Endothelial cell of hepatic sinusoid (primary cell): ENCODE measurements at regions not wholly inside any gene's neighbourhood (a gene's known extent, or its start where the extent isn't known, plus 50 kb on each side); places are given as distances from the start of the nearest gene placed in this dataset.
"Not testable (repeated sequence)": the region's sequence is repeated elsewhere in the genome, so short reads cannot be mapped to it uniquely, and the experiment has no call there.

Experiments
- in situ Hi-C: cut with HindIII; loops from 2 replicates; pipeline ENCODE4 v1.10.0; 2017; ENCODE audit warnings: low sequenced_read_pairs

DNA sequence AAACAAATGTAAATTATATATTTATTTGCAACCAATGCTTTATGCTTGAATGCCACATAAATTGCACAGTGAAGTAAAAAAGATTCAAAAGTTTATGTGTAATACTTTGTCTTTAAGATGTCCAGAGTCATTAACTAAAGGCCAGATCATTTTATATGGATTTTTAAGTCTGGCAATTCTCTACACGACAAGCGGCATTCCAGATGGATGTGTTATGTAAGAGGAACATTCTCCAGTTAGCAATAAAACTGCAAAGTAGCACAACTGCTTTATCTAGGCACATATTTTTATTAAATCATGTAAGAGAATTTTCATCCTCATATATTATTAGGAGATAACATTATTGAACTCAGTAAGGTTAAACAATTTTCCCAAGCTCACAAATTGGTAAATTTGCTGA, 1717.7 kb upstream of the SEL1L start:
- in situ Hi-C loops, result no loop called here

DNA sequence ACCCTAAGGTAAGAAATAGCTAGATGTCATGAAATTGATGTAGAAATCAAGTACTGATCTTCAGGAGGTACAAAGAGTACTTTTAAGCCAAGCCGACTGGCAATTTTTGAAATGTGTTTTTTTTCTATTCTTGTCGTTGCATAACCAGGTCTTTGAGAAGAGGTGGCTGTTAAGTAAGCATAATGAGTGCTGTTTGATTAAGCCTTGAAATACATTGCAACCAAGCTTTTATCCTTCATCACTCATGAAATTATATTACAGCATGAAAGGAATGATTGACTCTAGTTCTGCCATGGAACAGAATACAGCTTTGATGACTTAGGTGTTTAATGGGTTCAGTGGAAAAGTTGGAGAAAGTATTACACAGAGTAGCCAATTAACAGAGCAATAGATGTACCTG, 1720.2 kb upstream of the SEL1L start:
- in situ Hi-C loops, result no loop called here

DNA sequence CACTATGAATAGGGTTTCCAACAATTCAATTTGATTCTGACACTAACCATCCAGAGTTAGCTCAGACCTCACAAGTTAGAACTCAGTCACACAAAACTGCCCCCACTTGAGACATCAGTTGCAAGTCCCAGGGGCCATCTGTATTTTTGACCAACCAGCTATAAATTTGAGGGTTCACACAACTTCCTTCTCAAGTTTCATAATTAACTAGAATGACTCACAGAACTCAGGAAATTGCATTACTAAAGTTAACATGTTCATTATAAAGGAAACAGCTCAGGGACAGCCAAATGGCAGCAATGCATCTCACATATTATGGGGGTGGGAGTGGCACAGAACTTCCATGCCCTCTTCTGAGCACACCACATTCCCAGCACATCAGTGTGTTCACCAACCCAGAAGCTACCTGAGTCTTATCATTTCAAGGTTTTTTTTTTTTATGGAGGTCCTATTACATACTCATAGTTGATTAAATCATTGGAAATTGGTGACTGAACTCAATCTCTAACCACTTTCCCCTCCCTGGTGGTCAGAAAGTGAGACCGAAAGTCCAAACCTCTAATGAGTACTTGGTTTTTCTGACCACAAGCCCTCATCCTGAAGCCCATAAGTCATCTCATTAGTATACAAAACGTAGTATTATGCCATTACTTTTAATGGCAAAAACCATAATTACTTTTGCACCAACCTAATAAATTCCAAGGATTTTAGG, 1721.5 kb upstream of the SEL1L start:
- in situ Hi-C loops, result no loop called here

DNA sequence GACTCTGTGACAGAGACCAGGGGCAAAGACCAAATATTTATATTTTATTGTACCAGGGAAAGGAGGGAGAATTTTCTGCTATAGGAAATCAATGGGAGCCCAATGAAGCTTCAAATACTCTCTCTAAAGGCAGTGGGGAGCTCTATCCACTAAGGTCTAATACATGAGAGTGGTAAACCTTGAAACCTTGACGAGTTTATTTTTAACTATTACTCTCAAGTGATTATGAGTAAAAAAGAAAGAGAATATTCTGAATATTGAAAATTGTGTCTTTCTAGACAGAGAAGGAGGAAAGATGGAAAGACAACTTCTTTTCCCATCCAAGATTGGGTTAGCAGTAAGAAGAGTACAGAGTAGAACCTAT, 1722.1 kb upstream of the SEL1L start:
- in situ Hi-C loops, result no loop called here

DNA sequence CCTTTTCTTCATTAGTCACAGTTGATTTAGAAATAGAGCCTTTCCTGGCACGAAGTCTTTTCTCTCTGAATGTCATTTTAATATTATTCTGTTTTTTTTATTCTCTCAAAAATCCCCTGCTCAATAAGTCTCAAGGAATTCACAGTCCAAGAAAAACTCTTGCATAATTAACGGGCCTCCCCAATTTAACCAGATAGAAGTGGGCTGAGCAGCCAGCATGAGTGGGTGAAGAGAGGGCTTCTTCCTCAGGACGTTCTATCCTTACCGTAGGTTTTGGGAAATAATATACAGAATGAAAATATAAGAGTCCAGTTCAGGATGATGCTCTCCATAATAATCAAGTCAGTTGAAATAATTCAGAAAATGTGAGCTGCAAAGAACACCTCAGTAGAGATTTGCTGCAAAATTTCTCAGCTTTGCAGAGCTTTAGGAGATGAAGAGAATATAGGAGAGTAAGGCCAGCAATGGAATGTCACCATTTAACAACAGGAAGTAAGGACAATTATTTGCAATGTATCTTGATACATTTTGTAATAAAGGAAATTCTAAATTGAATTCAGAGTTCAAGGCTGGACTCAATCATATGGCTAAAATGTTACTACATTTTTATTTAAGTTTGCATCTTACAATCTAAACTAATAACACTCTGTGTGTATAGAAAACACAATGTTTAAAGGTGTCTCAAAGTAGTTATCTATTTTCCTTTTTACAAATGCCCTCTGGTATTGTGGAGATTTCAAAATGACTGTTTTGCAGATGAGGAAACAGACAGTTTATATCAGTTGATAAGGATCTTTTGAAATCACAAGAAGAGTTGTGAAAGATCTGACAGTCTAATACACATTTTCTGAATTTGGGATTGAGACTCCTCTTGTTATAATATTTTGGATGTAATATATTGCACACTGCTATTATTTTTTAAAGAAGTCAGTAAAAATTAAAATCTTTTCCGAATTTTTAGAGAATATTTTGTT, 1724.1 kb upstream of the SEL1L start:
- in situ Hi-C loops, result no loop called here

DNA sequence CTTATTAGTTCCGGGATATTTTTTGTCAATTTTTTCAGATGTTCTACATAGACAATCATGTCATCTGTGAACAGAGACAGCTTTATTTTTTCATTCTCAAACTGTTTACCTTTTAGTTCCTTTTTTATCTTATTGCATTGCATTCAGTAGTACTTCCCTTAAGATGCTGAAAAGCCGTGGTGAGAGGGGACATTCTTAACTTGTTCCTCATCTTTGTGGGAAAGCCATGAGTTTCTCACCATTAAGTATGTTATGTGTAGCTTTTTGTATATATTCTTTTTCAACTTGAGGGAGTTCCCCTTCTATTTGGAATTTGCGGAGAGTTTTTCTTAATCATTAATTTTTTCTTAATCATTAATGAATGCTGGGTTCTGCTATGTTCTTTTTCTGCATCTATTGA, 1727.1 kb upstream of the SEL1L start:
- in situ Hi-C loops, result no loop called here

DNA sequence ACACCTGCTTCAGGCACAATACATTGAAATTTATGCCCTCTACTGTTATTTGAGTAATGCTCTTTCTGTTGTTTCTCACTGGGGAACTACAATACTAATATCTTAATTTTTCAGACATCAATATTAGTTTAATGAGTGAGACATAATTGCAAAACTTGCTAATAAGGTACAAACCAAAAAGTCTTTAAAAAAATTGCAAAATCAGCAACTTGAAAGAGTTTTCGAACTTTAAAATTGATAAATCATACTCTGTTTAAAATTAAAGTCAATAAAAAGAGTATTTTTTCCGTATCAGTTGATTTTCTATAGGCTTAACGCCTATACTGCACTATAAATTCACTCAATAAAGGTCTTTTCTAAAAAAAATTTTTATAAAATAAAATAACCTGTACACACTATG, 1735.9 kb upstream of the SEL1L start:
- in situ Hi-C loops, result no loop called here

DNA sequence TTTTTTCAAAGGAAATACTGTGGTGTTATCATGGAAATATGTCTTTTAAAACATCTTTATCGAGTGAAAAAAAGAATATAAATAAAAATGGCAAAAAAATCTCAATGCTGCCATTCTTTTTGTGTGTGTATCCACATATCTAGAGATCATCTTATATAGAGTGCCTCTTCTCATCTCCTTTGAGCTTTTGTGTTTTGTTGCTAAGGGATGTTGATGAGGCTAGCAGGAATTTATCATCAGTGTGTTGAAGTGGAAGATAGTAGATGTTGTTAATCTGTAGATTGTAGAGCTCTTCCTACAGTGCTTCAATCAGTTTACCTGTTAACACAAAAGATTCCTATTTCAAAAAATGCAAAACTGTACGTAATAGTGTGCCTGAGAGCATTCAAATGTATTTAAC, 1738.0 kb upstream of the SEL1L start:
- in situ Hi-C loops, result no loop called here

DNA sequence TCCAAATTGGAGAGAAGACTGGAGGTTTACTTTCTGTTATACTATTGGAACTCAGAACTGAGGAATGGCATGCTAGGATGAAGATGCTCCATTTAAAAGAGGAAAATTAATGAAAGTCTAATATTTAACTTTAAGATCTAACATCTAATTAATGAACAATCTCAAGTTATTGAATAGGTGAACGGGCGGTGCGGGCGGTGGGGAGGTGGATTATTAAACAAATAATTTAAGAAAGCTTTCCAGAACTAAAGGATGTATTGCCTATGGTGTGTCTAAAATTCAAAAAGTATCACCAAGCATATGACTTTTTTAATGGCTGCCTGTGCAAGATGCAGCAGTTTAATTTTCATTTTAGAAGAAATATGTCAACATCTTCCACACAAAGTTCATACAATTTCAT, 1747.1 kb upstream of the SEL1L start:
- in situ Hi-C loops, result no loop called here

DNA sequence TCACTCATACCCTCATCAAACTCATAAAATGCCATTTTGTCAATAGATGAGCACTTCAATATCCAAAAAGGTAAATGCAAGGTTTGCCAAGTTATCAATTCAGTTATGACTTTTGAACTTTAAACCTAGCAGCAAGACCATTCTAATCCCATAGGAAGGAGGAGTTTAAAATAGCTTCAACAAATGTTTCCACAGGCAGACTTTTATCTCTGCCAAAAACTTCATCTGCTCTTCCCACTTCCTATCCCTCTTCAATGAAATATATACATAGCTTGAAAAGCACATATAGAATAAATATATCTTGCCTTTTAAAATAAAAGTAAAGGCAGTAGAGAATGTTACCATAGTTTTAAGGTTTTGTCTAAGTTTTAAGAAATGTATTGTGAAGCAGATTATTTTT, 1749.1 kb upstream of the SEL1L start:
- in situ Hi-C loops, result no loop called here

DNA sequence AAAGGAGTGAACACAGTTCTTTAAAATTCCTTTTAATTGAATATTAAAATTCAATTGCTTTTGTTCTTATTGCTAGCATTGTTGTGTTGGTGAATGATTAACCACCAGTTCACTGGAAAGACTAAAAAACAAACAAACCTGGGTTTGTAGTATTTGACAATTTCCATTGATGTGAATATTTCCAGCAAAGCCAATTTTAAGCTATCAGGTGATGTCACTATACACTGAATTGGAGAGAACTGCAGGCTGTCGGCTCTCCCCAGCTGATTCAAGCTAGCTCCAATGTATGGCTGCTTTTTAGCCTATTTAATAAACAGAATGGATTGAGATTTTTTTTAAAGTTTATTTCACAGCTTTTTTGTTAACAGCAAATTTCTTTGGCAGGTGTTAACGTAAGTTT, 1753.6 kb upstream of the SEL1L start:
- in situ Hi-C loops, result no loop called here

DNA sequence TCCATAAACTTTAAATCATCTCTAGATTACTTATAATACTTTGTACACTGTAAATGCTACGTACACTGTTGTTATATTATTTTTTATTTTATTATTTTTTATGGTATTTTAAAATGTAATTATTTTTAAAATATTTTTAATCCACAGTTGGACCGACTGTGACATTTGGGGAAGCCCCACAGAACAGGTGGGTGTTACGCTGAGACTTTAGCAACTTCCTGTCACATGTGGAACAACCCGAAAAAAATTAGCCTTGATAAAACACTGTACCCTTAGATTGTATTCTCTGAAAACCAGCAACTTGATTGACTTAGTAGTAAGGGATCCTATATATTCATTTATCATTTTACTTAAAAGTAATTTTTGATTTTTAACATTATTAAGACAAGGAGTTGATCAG, 1755.7 kb upstream of the SEL1L start:
- in situ Hi-C loops, result no loop called here

DNA sequence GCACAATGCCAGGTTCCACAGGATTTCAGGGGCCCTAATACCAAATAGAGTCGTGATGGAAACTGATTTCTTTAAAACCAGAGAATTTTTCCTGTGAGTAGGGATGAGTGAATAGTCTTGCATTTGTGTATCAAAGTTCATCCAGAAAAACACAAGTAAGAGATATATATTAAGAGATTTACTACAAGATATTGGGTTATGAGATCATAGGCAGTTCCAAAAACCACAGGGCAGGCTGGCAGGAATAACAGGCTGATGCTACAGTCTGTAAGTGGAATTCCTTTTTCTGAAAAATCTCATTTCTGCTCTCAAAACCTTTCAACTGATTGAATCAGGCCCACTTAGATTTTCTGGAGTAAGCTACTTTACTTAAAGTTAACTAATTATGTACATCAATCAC, 1756.2 kb upstream of the SEL1L start:
- in situ Hi-C loops, result no loop called here

DNA sequence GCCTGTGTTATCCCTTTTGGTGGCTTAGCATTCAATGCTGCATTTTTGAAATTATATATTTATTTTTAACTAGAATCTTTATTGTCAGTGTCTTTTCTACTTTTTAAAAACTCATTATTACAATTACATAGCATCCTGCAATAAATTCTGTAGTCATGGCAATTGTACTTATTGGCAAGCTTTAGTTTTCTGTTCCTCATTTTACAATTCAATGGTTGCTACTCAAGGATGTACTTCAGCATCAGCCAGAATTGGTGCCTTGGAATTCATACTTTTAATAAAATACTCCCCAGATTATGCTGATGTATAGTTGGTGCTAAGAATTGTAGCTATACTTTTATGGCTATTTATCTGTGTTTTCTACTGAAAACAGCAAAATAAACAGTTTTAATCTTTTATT, 1756.8 kb upstream of the SEL1L start:
- in situ Hi-C loops, result no loop called here

DNA sequence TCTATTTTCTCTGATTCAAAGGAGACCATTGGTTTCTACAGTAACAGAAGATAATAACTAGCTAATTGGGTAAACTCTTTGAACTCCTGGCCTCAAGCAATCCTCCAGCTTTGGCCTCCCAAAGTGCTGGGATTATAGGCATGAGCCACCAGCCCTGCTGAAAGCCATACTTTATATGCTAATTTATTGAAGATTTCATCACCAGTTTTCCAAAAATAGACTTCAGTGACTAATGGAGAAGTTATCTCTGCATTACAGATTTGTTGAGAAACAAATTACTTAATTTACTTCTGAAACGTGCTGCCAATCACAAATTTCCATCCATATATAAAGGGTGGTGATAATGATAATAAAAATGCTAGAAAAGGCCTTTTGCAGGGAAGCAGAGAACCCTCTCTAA, 1758.1 kb upstream of the SEL1L start:
- in situ Hi-C loops, result no loop called here

DNA sequence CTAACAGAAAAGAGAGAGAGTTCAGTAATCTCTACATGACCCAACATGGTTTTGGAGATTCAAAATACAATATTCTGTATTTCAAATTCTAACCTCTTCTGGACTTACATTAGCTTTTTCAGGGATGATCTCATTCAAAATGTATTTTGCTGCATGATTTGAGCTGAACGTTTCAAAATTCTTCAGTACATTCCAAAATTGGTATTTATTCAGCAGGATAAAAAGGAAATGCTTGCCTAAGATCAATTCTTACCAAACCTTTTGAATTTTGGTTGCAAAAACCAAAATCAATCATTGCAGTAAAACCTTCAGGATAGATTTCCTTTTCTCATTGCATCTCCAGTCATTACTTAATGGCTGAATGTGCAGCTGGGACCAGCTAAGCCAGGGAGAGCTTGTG, 1761.3 kb upstream of the SEL1L start:
- in situ Hi-C loops, result no loop called here

DNA sequence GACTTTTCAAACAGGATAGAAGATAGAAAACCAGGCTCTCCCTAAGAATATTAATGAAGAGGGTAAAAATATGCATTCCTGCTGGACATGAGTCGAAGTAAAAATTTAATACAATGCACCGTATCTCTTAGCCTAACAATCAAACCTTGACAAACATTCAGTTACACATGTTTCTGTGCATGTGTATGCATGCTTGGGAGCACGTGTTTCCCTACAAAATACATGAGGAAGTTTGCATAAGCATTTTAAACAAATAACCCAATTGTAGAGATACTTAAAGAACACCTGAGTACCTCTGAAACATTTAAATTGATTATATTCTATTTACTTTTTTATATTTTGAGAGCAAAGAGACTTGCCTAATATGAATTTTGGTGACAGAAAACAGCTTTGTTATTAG, 1763.7 kb upstream of the SEL1L start:
- in situ Hi-C loops, result no loop called here

DNA sequence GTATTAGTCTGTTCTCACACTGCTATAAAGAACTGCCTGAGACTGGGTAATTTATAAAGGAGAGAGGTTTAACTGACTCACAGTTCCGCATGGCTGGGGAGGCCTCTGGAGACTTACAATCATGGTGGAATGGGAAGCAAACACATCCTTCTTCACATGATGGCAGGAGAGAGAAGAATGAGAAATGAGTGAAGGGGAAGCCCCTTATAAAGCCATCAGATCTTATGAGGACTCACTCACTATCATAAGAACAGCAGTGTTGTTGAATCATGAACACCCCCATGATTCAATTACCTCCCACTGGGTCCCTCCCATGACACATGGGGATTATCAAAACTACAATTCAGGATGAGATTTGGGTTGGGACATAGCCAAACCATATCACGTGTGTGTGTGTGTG, 1764.4 kb upstream of the SEL1L start:
- in situ Hi-C loops, result not testable (repeated sequence)

DNA sequence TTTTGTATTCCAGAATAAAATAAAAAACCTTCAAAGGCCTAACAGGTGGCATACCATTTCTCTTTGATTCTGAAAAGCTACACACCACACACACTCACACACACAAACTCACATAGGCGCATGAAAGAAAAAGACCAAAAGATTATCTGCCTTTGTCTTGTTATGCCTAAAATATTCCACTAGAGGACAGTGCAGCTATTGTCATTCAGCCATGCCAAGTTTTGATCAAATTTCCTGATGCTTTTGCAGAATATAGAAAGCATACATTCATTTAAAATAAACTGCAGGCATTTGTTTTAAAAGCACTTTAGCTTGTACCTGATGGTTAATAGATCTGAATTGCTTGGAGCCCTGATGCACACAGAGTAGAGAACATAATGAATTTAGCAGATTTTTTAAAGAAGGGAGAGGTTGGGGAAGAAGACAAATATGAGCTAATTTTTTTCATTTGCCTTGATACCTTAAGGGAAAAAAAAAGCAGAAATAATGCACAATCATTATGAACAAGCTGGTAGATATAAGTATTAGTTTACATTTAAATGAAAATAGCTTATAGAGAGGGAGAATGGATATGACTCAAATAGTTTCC, 1766.9 kb upstream of the SEL1L start:
- in situ Hi-C loops, result no loop called here

DNA sequence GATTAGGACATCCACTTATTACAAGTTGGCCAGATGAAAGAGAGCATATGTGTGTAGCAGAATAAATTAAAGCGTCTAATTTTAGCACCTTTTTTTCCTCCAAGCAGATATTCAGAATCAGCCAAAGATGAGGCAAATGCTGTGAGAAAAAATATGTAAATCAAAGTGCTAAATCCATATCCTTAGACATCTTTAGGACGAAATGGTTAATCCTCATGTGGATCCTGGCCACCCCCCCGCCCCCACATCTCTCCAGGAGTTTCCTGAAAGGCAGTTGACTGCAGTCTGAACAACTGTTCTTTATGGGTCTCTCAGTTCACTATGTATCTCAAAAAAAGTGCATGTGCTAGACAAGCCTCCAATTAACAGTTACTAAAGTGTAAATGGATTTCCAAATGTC, 1768.1 kb upstream of the SEL1L start:
- in situ Hi-C loops, result no loop called here

DNA sequence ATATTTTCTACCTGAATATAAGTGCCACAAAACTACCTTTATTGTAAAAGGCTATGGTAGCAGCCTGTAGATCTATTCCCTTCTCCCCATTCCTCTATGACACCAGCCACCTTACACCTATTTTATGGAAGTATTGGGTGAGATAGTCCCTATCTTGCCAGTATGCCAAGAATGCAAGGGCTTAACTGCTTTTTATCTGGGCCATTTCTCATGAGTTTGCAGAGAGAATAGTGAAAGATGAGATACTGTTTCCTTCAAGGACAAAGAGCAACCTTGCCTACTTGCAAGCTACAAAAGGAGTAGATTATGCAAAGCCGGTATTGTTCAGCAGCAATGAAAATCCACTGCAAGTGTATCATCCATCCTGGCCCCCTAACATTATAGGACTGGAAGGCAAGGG, 1775.6 kb upstream of the SEL1L start:
- in situ Hi-C loops, result no loop called here

DNA sequence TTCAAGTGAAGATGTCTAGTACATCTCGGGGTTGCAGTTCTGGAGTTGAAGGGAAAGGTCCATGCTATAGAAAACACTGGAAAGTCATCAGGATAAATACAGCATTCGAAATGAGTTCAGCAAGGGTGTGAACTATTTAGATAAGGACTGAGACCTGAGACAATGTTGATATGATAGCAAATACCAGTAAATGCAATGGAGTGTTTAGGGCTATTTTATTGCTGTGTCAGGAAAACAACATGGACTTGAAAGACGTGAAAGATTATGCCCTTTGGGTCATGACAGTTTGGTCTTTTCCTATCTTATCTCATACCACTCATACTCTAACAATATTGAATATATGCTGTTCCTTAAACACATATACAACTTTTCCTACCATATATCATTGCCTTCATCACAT, 1776.2 kb upstream of the SEL1L start:
- in situ Hi-C loops, result no loop called here
